DMS 273 (cell line): ENCODE measurements at regions not wholly inside any gene's neighbourhood (a gene's known extent, or its start where the extent isn't known, plus 50 kb on each side); places are given as distances from the start of the nearest gene placed in this dataset.
"Not testable (repeated sequence)": the region's sequence is repeated elsewhere in the genome, so short reads cannot be mapped to it uniquely, and the experiment has no call there.

Experiments used
- DNase-seq: peaks from one replicate; lab custom pipeline; 2025; ENCODE audit not compliant: unreplicated experiment; lab: John Stamatoyannopoulos, UW

DNA sequence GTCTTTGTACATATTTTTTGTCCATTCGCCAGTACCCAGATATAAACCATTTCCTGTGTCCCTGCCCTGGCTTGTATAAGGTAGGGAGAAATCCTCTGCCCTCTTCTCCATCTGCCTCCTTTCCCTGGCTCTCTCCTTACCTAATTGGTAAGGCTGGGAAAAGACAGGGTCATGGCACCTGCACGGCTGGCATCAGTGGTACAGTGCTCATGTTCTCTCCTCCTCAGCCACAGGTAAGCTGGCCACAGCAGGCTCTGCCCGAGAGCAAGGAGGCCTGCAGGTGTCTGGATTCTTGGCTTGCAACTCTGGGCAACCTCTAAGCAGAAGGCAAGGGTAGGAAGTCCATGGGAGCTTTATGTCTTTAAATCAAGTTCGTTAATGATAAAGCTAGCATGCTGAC is 419.9 kb downstream of the BUD13 start:
- no peak for DNase-seq

DNA sequence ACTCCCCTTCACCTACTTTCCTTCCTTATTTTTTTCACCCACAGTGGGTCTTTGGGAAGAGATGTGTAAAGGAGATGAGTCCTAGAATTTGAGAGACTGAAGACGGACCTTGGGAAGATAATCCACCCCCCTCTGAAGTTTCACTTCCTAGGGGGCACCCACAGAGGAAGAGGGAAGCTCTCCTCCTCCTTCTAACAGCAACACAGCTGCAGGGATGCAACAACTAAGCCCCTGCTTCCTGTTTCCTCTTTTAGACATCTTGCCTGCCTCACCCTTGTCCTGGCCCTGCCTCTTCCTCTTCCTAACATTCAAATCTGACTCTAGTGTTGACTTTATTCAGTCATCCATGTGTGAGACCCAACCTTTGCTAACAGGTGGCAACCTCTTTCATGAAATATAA is 424.6 kb downstream of the BUD13 start:
- no peak for DNase-seq

DNA sequence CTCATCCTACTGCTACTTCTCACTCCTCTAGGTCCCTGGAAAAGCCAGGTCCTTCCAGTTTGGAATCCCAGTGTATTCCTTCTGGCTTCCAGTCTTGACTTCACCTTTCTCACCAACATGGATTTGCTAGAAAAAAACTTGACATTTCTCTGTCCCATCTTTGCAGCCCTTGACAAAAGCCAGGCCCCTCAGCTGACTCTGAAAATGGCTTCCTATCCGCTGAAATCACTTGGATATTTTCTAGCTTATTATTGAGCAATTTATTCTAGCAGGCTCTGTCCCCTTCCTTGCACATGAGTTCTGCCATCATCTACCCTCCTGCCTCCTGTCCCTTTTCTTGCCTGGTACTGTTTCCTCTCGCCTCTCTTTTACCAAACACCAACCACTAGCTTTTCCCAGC is 427.2 kb downstream of the BUD13 start:
- DNase-seq: no peak

DNA sequence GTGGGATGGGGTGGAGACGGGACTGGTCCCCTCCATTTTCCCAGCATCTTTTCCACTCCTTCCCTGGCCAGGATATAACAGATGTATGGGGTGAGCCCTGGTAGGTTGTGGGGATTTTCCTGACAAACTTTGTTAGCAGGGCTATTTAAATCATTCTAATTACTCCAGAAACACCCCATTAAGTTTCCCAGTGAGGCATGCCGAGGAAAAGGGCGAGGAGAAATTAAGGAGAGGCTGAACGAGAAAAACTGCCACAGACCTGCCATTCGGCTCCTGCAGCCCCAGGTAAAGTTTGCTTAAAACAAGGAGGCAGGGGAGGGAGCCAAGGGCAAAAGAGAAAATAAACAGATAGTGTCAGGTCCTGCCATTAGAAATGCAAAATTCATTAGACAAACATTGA is 428.2 kb downstream of the BUD13 start:
- DNase-seq: no peak

DNA sequence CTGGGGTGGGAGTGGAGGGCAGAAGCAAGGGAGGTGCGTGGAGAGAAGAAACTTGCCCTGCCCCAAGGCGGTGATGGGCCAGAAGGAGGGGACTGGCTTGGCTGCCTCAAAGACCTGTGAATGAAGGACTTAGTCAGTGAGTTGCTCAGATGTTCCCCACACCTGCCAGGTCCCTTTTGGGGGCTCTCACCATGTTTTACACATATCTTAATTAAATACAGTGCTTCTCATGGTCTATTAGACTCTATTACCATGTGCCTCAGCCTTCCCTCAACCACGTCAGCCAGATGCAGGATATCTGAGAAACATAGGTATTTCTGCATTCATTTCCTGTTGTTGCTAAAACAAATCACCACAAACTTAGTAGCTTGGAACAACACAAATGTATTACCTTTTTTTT is 429.5 kb downstream of the BUD13 start:
- no peak for DNase-seq

DNA sequence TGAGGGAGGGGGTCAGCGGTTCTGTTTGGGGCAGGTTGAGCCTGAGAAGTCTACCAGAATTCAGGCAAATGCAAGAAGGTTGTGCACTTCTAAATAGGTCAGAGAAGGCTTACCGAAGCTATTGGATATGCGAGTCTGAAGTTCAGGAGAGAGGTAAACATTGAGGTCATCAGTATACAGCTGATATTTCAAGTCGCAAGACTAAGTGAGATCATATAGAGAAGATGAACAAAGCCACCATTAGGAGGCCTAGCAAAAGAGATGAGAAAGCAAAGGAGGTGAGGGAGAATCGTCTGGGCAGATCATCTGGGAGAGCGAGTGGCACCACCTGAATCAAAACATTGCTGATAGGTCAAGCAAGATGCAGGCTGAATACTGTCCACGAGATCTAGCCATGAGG is 430.6 kb downstream of the BUD13 start:
- DNase-seq: no peak

DNA sequence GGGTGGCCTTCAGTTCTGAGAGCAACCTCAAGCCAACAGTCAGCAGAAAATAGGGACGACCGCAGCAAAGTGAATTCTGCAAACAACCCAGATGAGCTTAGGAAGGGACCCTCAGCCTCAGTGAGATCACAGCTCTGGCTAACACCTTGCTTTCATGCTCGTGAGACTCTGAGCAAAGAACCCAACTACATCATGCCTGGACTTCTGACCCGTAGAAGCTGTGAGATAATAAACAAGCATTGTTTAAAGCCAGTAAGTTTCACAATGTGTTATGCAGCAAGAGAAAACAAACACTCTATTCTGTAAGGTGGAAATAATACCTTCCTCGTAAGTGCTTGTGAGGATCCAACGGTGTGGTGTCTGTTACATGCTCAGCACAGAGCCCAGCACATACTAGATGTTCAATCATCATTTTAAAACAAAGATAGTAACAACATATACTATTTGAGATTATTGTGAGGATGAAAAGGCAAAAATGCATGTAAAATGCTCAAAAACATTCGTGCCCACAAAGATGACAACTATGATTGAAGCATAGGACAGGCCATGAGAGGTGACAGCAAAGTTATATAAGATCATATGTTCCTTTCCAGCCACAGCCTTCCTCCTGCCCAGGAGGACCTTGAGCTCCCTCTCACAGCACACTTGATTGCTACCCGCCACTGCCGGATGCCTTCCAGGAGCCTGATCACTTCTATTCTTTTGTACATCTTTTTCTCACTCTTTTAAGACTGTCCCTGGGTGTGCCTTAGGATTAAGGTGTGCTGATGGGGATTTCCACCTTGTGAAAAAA is 433.3 kb downstream of the BUD13 start:
- DNase-seq: no peak

DNA sequence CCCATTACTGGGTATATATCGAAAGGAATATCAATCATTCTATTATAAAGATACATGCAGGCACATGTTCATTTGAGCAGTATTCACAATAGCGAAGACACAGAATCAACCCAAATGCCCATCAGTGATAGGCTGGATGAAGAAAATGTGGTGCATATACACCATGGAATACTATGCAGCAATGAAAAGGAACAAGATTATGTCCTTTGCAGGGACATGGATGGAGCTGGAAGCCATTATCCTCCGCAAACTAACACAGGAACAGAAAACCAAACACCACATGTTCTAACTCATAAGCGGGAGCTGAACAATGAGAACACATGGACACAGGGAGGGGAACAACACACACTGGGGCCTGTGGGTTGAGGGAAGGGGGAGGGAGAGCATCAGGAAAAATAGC is 434.3 kb downstream of the BUD13 start:
- DNase-seq: not testable (repeated sequence)

DNA sequence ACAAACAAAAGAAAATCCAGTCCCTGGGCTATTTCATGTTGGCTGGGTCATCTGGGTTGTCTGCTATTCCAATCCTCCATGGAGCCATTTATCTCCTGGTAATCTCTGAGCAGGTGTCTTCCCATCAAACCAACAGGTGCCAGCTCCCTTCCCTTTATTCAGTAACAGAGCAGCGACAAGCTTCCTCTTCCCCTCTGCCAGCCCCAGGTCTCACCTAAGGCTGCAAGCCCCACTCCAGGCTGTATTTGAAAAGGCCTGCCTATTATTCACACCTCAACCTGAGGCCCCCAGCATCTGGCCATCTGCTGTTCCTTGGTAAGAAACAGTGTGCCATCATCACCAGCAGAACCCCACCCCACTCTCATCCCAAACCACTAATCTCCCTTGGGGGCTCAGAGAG is 436.2 kb downstream of the BUD13 start:
- DNase-seq: no peak

DNA sequence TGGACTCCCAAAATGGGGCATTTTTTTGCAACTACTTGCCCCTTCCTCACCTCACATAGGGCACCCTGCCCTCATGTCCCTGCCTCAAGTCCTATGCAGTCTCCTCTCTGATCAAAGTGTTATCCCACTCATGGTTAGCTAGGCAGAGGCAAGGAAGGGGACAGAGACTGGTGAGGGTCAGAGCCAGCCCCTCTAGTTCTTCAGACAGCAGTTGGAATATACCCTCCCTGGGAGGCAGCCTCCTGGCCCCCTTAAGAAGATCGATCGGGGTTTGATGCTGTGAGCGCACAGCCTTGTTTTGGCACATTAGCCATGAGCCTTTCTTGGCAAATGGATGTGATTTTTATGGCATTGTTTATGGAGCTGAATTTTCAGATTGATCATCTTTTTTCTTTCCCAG is 436.9 kb downstream of the BUD13 start:
- no peak for DNase-seq

DNA sequence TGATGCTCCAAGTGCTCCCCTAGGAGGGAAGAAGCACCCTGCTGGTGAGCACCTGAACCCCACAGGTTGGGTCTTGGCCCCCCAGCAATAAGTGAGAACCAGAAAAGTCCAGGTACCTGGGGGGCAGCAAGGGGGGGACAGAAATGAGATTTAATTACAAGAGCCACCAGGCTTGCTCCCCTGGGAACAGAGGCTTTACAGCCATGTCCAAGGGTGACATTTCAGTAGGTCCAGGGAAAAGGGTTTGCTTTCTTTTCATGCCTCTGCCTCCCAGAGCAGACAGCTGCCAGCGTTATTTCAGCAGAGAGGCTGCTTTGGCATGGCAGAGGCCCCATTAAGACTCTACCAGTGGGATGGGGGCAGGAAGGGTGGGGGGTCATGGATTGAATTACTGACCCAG is 437.7 kb downstream of the BUD13 start:
- DNase-seq: no peak

DNA sequence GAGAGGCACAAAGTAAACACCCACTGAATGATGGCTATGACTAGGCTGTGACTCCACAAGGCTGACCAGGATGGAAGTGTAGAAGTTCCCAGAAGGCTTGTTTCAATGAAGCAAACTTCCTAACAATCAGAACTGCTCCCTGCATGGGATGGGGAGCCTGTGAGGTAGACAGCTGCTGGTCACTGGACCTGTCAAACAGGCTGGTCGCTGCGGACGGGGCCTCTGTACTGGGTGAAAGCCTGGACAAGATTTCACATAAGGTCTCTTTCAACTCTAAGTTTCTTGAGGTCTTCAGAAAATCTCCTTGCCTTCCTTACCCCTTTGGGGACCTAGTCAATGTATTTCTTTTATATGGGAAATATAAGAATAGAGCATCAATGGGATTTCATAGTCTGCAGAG is 438.2 kb downstream of the BUD13 start:
- no peak for DNase-seq

DNA sequence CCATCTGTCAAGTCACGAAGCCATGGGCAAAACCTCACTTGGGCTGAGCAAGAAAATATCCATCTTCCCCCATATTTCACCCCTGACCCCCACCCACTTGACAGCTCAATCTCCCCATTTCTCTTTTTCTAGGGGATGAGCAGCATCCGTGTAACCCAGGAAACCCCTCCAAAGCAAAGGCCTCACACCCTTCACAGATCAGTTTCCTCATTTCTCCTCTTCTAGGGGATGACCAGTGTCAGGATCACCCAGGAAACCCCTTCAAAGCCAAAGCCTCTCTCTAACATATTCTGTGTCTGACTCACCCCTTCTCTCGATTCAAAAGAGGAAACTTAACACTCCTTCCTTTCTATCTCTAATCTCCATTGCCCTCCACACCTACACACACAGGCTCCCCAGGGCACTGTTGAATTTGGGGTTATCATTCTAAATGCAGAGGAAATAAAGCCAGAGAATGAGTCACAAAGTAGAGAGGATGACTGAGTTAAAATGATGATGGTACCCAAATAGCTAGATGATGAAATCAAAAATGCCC is 439.7 kb downstream of the BUD13 start:
- DNase-seq: no peak

DNA sequence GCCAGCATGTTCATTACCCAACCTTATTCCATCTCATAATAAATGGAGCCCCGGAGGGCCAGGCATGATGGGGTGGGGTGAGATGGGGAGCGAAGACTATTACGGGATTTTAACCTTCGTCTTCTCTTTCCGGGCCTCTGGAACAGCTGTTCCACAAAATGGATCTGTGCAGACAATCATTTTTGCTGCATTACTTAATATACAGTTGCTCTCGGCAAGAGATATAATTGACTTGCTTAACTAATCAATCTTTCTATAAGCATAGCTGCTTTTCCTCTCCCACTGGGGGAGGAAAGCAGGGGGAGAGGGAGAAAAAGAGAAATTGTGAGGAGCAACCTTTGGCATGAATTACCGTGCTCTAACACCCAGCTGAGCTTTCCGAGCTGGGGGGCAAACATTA is 440.4 kb downstream of the BUD13 start:
- no peak for DNase-seq

DNA sequence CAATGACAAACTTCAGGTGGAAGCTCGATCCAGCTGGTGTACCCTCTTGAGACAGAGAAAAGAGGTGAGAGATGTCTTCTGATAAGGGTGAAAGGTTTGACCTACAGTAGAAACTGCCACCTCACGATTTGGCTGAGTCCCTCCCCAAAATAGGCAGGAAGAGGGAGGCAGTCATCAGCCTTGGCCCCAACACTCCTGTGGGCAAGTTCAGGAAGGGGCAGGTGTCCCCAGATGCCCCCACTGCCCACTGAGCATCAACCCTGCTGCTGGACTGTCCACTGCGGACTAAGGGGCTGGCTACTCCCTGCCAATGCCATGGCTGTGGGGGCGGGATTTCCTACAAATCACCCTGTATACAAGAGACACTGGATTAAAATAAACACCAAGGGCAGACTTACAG is 441.4 kb downstream of the BUD13 start:
- no peak for DNase-seq

DNA sequence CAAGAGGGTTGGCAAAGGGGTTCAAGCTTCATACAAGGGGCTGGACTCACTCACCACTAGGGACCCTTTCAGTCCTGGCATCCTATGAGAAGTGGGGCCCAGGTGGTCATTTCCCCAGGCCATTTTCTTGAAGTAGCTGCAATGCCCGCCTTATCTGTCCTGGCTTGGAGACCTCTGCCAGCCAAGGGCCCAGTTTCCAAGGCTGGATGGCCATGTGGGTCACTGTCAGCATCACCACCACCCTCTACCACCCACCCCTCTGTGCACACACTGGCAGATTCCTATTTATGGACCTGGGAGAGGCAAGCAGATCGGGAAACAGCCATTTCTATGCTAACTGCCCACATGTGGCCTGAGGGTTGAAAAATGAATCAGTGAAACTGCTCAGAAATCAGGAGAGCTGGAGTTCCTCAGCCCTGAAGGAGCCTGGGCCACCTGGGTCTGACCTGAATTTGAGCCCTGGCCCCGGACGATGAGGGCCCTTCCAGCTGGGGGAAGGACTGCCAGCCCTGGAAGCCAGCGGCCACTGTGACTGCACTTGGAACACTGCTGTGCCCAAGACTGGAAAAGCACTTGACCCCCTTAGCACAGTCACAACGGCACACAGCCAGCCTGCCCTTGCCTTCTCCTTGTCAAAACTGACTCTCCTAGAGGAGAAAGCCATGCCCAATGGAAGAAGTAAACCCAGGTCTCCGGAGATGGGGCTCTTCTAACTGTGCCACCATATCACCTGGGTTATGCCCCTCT is 442.2 kb downstream of the BUD13 start:
- no peak for DNase-seq

DNA sequence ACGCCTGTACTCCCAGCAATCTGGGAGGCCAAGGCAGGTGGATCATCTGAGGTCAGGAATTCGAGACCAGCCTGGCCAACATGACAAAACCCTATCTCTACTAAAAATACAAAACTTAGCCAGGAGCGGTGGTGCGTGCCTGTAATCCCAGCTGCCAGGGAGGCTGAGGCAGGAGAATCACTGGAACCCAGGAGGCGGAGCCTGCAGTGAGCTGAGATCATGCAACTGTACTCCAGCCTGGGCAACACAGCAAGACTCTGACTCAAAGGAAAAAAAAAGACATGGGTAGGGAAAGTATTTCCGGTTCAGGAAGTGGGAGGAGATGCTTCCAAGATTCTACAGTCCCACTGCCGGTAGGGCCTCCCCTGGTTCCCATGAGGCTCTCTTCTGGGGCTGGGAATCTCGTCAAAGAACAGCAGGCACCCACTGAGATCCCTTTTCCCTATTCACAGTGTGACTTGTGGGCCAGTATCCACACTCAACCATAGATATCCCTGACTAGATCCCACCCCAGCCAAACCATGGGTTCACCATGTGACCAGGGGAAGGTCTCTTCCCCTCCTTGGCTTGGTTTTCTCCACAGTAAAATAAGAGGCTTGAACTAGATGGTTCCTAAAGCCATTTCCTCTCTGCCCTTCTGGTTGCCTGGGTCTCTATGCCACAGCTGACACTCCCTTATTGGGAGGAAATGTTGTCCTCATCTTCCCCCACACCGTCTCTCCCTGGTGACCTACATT is 443.3 kb downstream of the BUD13 start:
- DNase-seq: no peak

DNA sequence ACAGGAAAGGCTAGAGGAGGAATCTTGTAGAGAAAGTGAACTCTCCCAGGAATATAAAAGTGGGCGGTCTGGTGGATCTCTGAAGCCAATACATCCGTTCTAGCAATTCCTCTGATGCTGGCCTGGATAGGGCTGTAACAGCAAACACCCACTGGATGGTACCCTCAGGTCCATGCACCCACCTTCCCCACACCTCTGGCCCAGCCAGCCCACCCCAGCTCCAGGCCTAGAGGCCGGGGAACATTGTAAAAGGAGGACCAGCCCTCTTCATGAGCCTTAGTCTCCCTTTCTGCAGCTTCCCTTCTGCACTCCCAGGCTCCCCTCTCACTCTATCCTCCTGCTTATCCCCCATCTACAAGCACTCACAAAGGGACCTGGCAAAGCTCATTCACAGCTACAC is 443.9 kb downstream of the BUD13 start:
- no peak for DNase-seq

DNA sequence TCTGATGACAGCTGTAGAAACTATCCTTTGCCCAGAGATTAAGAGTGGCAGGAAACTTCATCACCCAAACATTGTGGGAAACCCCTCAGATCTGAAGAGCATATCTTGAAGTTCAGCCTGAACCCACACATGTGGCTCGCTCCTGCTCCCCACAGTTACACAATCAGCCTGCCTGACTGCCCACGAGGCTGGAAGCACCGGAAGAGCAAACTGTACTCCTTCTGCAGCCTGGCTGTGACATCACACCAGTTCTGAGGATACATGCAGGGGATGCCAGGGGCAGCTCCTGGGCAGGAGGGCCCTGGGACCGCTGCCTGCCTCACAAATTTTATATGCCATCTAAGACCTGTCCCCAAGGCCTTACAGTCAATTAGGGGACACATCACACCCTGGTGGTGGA is 444.4 kb downstream of the BUD13 start:
- no peak for DNase-seq

DNA sequence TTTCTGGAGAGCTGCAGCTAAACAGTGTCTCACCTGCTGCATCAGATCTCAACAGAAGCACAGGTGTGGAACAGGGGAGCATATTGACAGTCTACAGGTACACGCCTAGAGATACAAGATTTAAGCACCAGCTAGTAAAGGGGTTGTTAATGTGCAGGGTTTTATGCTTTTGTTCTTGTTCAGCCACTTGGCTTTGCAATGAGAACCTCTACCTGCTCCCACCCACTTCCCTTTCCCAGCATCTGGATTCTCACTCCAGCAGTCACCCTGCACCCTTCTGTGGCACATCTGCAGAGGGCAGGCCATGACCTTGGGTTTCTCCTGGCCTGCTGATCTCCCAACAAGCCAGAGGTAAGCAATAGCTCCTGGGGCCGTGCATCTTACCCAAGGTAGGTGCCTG is 446.6 kb downstream of the BUD13 start:
- DNase-seq: no peak

DNA sequence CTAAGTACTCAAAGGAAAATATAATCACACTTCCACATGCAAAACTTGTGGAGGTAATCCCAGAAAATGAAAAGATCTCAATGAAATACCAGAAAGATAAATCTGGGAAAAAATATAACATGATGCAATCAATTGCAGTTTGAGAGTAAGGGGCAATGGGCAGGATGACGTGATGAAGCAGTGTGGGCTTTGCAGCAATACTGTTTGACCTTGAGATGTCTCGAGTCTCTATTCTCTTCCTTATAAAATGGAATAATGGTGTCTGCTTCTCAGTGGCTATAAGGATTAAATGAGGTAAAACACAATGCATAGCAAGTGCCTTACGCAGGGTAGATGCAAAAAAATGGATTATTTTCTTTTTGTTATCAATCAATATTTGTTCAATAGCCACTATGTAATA is 447.5 kb downstream of the BUD13 start:
- no peak for DNase-seq

DNA sequence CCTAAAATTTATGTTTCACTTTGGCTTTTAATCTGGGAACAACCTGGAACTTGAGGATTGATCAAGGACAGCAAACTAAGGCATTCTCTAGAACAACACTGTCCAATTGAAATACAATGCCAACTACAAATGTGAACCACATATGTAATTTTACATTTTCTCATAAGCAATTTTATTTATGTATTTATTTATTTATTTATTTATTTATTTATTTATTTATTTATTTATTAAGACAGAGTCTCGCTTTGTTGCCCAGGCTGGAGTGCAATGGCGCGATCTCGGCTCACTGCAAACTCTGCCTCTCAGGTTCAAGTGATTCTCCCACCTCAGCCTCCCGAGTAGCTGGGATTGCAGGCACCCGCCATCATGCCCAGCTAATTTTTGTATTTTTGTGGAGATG is 448.7 kb downstream of the BUD13 start:
- not testable (repeated sequence) for DNase-seq
